HepG2 (cell line): ENCODE measurements at regions not wholly inside any gene's neighbourhood (a gene's known extent, or its start where the extent isn't known, plus 50 kb on each side); places are given as distances from the start of the nearest gene placed in this dataset.

Experiments
- ATAC-seq: fragments of 200-7000 bp; cut with Tn5 transposase; 3 replicates; pipeline ENCODE4 v1.9.1; 2020; ENCODE audit warnings: mild to moderate bottlenecking, moderate library complexity
- BruUV-seq: library from RNA; stranded (reverse); fragments of 400-500 nt; replicated peaks from 2 replicates; lab custom pipeline; 2021; lab: Mats Ljungman, UMichigan
- CTCF ChIA-PET: fragments of 300-600 bp; formaldehyde crosslinking; extraction: SDS; loops from one replicate; lab custom pipeline; 2021; ENCODE audit warnings: low total read pairs, inconsistent platforms, low intra/inter-chr PET ratio; lab: Yijun Ruan, JAX
- POLR2A ChIA-PET: fragments of 350-600 bp; sonication (Branson Sonifier 250); formaldehyde crosslinking; loops from one replicate; lab custom pipeline; 2020; ENCODE audit warnings: antibody characterized with exemption, inconsistent platforms; lab: Yijun Ruan, JAX
- DNase-seq: peaks from one replicate; pipeline ENCODE4 v3.0.0-alpha.2; 2015; ENCODE audit warnings: low spot score
- FAIRE-seq: peaks from 3 replicates; lab custom pipeline; 2011; peaks lifted over from hg19 to GRCh38; lab: Jason Lieb, UNC
- H2AFZ ChIP-seq: one replicate; pipeline ENCODE4 v1.6.1; 2011; ENCODE audit warnings: low read length, inconsistent platforms
- H3K27ac ChIP-seq: fragments of 300-600 bp; 3 replicates; pipeline ENCODE4 v1.8.0; 2011; ENCODE audit warnings: mixed run types, mild to moderate bottlenecking, mixed read lengths, low read length, inconsistent platforms; ENCODE audit not compliant: insufficient read depth; ENCODE audit errors: extremely low read length
- H3K27me3 ChIP-seq, 2 experiments: fragments of 200-600 bp in 1 of 2; 2 replicates in 1 of 2; 3 replicates in 1 of 2; pipeline versions ENCODE4 v1.6.0 to v1.8.0; 2011; ENCODE audit warnings: low read length in 2 of 2, mild to moderate bottlenecking in 2 of 2, moderate library complexity in 2 of 2, inconsistent platforms in 1 of 2; ENCODE audit not compliant: insufficient read depth in 2 of 2, control insufficient read depth in 1 of 2
- H3K36me3 ChIP-seq, 2 experiments: fragments of 200-600 bp in 1 of 2; replicated peaks in 1 of 2; 2 replicates in 1 of 2; 3 replicates in 1 of 2; pipeline versions ENCODE4 v1.5.1 to v1.8.0; 2011; ENCODE audit warnings: low read length in 2 of 2, inconsistent platforms in 1 of 2; ENCODE audit not compliant: insufficient read depth in 2 of 2, control insufficient read depth in 1 of 2
- H3K4me1 ChIP-seq: 2 replicates; pipeline ENCODE4 v1.5.1; 2012; ENCODE audit warnings: low read length, inconsistent platforms; ENCODE audit not compliant: insufficient read depth
- H3K4me2 ChIP-seq: 2 replicates; pipeline ENCODE4 v1.6.0; 2011; ENCODE audit warnings: low read depth, low read length, inconsistent platforms
- H3K4me3 ChIP-seq, 3 experiments: fragments of 200-600 bp in 1 of 3; sonication (generic), shearing (Covaris generic) in 1 of 3; replicated peaks in 1 of 3; 2 replicates each; pipeline ENCODE4 v1.5.1; 2011 to 2016; ENCODE audit warnings: low read length in 3 of 3, inconsistent platforms in 2 of 3, low read depth in 2 of 3, mild to moderate bottlenecking in 2 of 3, control low read depth in 1 of 3, mixed read lengths in 1 of 3; ENCODE audit not compliant: insufficient read depth in 1 of 3
- H3K79me2 ChIP-seq: one replicate; pipeline ENCODE4 v1.6.1; 2011; ENCODE audit warnings: low read length, inconsistent platforms; ENCODE audit not compliant: insufficient read depth
- H3K9ac ChIP-seq: 2 replicates; pipeline ENCODE4 v1.6.0; 2011; ENCODE audit warnings: mild to moderate bottlenecking, low read depth, low read length, inconsistent platforms; ENCODE audit not compliant: insufficient read depth
- H3K9me3 ChIP-seq: 2 replicates; pipeline ENCODE4 v1.5.1; 2012; ENCODE audit warnings: mild to moderate bottlenecking, low read length
- H4K20me1 ChIP-seq: 2 replicates; pipeline ENCODE4 v1.6.0; 2011; ENCODE audit warnings: inconsistent platforms, mild to moderate bottlenecking, low read length, moderate library complexity; ENCODE audit not compliant: insufficient read depth
- ASH2L ChIP-seq: fragments of 300-600, 200-600 bp; sonication (generic); IDR thresholded peaks from 2 replicates; pipeline ENCODE4 v1.7.0; 2017; ENCODE audit warnings: low read depth, mild to moderate bottlenecking, moderate library complexity, mixed read lengths, low read length; ENCODE audit not compliant: insufficient read length
- ATF6 ChIP-seq: sonication (generic); formaldehyde crosslinking; conservative IDR thresholded peaks from 2 replicates; pipeline ENCODE4 v1.4.0; 2020; ENCODE audit warnings: missing genetic modification reagents
- CENPT ChIP-seq: sonication (generic); formaldehyde crosslinking; IDR thresholded peaks from 2 replicates; pipeline ENCODE4 v1.8.0; 2022; ENCODE audit warnings: low read depth, mild to moderate bottlenecking, moderate library complexity, missing genetic modification reagents
- EP300 ChIP-seq, 3 experiments: sonication (generic) in 1 of 3; formaldehyde crosslinking in 1 of 3; IDR thresholded peaks; 2 replicates each; pipeline versions ENCODE4 v1.5.1 to v1.6.1; 2011 to 2020; ENCODE audit warnings: low read depth in 2 of 3, low read length in 2 of 3, borderline replicate concordance in 1 of 3, improper control_type of control experiment in 1 of 3, mild to moderate bottlenecking in 1 of 3, missing genetic modification reagents in 1 of 3, moderate library complexity in 1 of 3
- LCORL ChIP-seq, 2 experiments: fragments of 450-650 bp in 1 of 2; sonication (generic) in 1 of 2; formaldehyde crosslinking in 1 of 2; IDR thresholded peaks; 2 replicates each; pipeline versions ENCODE4 v1.5.0 to v1.6.1; 2017 to 2020; ENCODE audit warnings: antibody characterized with exemption in 1 of 2, missing genetic modification reagents in 1 of 2
- MAZ ChIP-seq, 2 experiments: sonication (generic) in 1 of 2; formaldehyde crosslinking in 1 of 2; IDR thresholded peaks; 2 replicates each; pipeline versions ENCODE4 v1.5.0 to v1.6.1; 2012 to 2020; ENCODE audit warnings: low read depth in 2 of 2, mild to moderate bottlenecking in 2 of 2, borderline replicate concordance in 1 of 2, improper control_type of control experiment in 1 of 2, low read length in 1 of 2, missing genetic modification reagents in 1 of 2, moderate library complexity in 1 of 2
- SP4 ChIP-seq: sonication (generic); formaldehyde crosslinking; IDR thresholded peaks from 2 replicates; pipeline ENCODE4 v1.8.1; 2023; ENCODE audit warnings: mild to moderate bottlenecking, missing genetic modification reagents
- TOE1 ChIP-seq: sonication (generic); formaldehyde crosslinking; IDR thresholded peaks from 2 replicates; pipeline ENCODE4 v1.4.0; 2020; ENCODE audit warnings: mild to moderate bottlenecking, missing genetic modification reagents
- ZNF275 ChIP-seq: sonication (generic); formaldehyde crosslinking; IDR thresholded peaks from 2 replicates; pipeline ENCODE4 v1.8.0; 2022; ENCODE audit warnings: missing genetic modification reagents, mild to moderate bottlenecking, inconsistent platforms, borderline replicate concordance
- WGBS: methylation state at CpG from one replicate; pipeline ENCODE4 v1.1.6; 2017; ENCODE audit warnings: low lambda C conversion rate; 5-methylcytosine and 5-hydroxymethylcytosine counted together
- in situ Hi-C: cut with HindIII; loops from 2 replicates; pipeline ENCODE4 v1.10.0; 2017; ENCODE audit warnings: low pct_unique_long_range_greater_than_20kb; ENCODE audit not compliant: extremely low pct_ligation_motif_present
- intact Hi-C: fragments of 100-400 bp; cut with micrococcal nuclease; formaldehyde crosslinking; loops from one replicate; pipeline ENCODE4 v1.10.0; 2022; ENCODE audit not compliant: unreplicated experiment

- TF ChIP-seq ZNF275 (no peak), LCORL (IDR thresholded peaks at IDR 0.05) (no peak), LCORL (CRISPR knock-in tag; IDR thresholded peaks at IDR 0.05) (no peak), CENPT (CRISPR knock-in tag) (no peak)
Observed at GRCh38 chr1:194818674-194819073, 1632.3 kb upstream of the B3GALT2 start (continued).

GRCh38 chr1:194816859-194817258 is 1630.4 kb upstream of the B3GALT2 start:
- ChIA-PET CTCF (no interaction called here), POLR2A (no interaction called here)
- Histone ChIP-seq H4K20me1 (no peaks in the 10 kb centered on the region), H3K36me3 (no peaks in the 10 kb centered on the region), H3K4me1 (no peaks in the 10 kb centered on the region), H3K27me3 (no peaks in the 10 kb centered on the region), H3K9me3 (no peaks in the 10 kb centered on the region), H3K4me3 (no peak overlapping the region), H3K9ac (no peak overlapping the region), H3K4me2 (no peak overlapping the region), H3K79me2 (no peaks in the 10 kb centered on the region), H2AFZ (no peak overlapping the region), H3K27ac (no peak overlapping the region)
- in situ Hi-C loops (no loop called here), intact Hi-C loops (no loop called here)
- WGBS, result 7% methylated on average over 2 of the region's 2 CpGs
- ATAC-seq (no peak), DNase-seq (no peak), FAIRE-seq (no peak)
- BruUV-seq, result no TSS peak
- TF ChIP-seq TOE1 (CRISPR knock-in tag) (no peak), SP4 (no peak), ASH2L (no peak), MAZ (IDR thresholded peaks at IDR 0.05; ENCODE audit: borderline replicate concordance, low read depth, low read length) (no peak), MAZ (CRISPR knock-in tag; IDR thresholded peaks at IDR 0.05; ENCODE audit: low read depth) (no peak), ATF6 (CRISPR knock-in tag) (no peak), EP300 (IDR thresholded peaks at IDR 0.05; ENCODE audit: low read depth in 2 of 2, low read length in 2 of 2) (no peak), EP300 (CRISPR knock-in tag; IDR thresholded peaks at IDR 0.05; ENCODE audit: borderline replicate concordance) (no peak)
